ENCODE measurements at regions not wholly inside any gene's neighbourhood (a gene's known extent, or its start where the extent isn't known, plus 50 kb on each side); places are given as distances from the start of the nearest gene placed in this dataset.

GRCh38 chr10:3926675-3927525, 141.9 kb upstream of the KLF6 start:
- TF ChIP-seq EZH2 (IDR thresholded peaks at IDR 0.05; ENCODE audit: low read length, unreplicated experiment) (no peak), CTCF (conservative IDR thresholded peaks at IDR 0.05; ENCODE audit: low read depth, low read length) (no peak)

Data from PC-3 (cell line).